ENCODE measurements at regions not wholly inside any gene's neighbourhood (a gene's known extent, or its start where the extent isn't known, plus 50 kb on each side); places are given as distances from the start of the nearest gene placed in this dataset.

- H3K4me1 ChIP-seq (ENCODE audit: control insufficient read depth, insufficient read depth, low read length): no peaks in the 10 kb centered on the region
- no peaks in the 10 kb centered on the region for H3K79me1 ChIP-seq (ENCODE audit: low read depth in 1 of 2, low read length in 2 of 2)
- no peak overlapping the region for H2BK120ac ChIP-seq (ENCODE audit: low read depth, low read length)
- in situ Hi-C loops (cut with MboI; ENCODE audit: low sequenced_read_pairs): no loop called here
- no peak overlapping the region for H2BK5ac ChIP-seq (ENCODE audit: low read depth, low read length, poor library complexity, severe bottlenecking)
- H4K91ac ChIP-seq (ENCODE audit: insufficient read depth, low read depth, low read length): no peak overlapping the region
- no peak for ATAC-seq (ENCODE audit: low read depth)
- no peaks in the 10 kb centered on the region for H3K9me1 ChIP-seq (ENCODE audit: insufficient read depth, low read length)
- no peaks in the 10 kb centered on the region for H4K20me1 ChIP-seq (ENCODE audit: insufficient read depth, low read length)
- no peak overlapping the region for H3K56ac ChIP-seq (ENCODE audit: extremely low read depth, insufficient read depth, low read length)
- H3K27ac ChIP-seq (ENCODE audit: insufficient read depth, low read length): no peak overlapping the region
- H3K9me3 ChIP-seq (ENCODE audit: control insufficient read depth, insufficient read depth, low read length): peaks cover 10% of the 10 kb centered on the region
- H3K23ac ChIP-seq (ENCODE audit: low read depth, low read length): no peak overlapping the region
- no peak overlapping the region for H3K4ac ChIP-seq (ENCODE audit: low read depth, low read length)
- no peak overlapping the region for H4K8ac ChIP-seq (ENCODE audit: low read depth in 2 of 2, low read length in 2 of 2)
- H2AFZ ChIP-seq (replicated peaks; ENCODE audit: low read length, poor library complexity): no peak overlapping the region
- TF ChIP-seq USF2 (IDR thresholded peaks at IDR 0.05; ENCODE audit: low read depth, low read length): no peak
- TF ChIP-seq SMC3 (IDR thresholded peaks at IDR 0.05; ENCODE audit: low read depth, low read length): no peak
- TF ChIP-seq CHD1 (IDR thresholded peaks at IDR 0.05; ENCODE audit: low read depth, low read length): no peak
- TF ChIP-seq NFE2L2 (IDR thresholded peaks at IDR 0.05; ENCODE audit: low read depth, low read length): no peak
- no peak for TF ChIP-seq CEBPB (IDR thresholded peaks at IDR 0.05; ENCODE audit: low read depth, low read length)
- TF ChIP-seq FOS (IDR thresholded peaks at IDR 0.05; ENCODE audit: low read depth, low read length): no peak
- no peak overlapping the region for H2AK5ac ChIP-seq (ENCODE audit: low read depth, low read length)
- H3K4me2 ChIP-seq (ENCODE audit: low read depth, low read length): no peak overlapping the region
- no TSS peak for BruUV-seq (replicated peaks)
- dilution Hi-C loops (cut with HindIII; ENCODE audit: low sequenced_read_pairs, unreplicated experiment): no loop called here
- H3K9ac ChIP-seq (ENCODE audit: low read depth, low read length): no peak overlapping the region
- intact Hi-C loops (cut with micrococcal nuclease): no loop called here
- ChIA-PET CTCF (no interaction called here), POLR2A (ENCODE audit: unreplicated experiment) (no interaction called here)
- no peak overlapping the region for H3K18ac ChIP-seq (ENCODE audit: low read depth, low read length)
- no peak overlapping the region for H2BK20ac ChIP-seq (ENCODE audit: low read depth, low read length)
- no peak overlapping the region for H2AK9ac ChIP-seq (replicated peaks; ENCODE audit: low read depth, low read length, poor library complexity)
- no peaks in the 10 kb centered on the region for H3K36me3 ChIP-seq (ENCODE audit: control insufficient read depth, insufficient read depth, low read length)
- no peak overlapping the region for H3K4me3 ChIP-seq (ENCODE audit: insufficient read depth, low read depth, low read length)
- H3K27me3 ChIP-seq (ENCODE audit: control insufficient read depth, insufficient read depth, low read length): no peaks in the 10 kb centered on the region
- no peak overlapping the region for H3K14ac ChIP-seq (replicated peaks; ENCODE audit: low read depth, low read length)
- DNase-seq: no peak
- no peak overlapping the region for H2BK15ac ChIP-seq (ENCODE audit: low read depth, low read length)
- no peak overlapping the region for H4K5ac ChIP-seq (ENCODE audit: low read depth, low read length)
Measured at GRCh38 chr3:7982126-7982525, 519.5 kb upstream of the LMCD1 start.

All from IMR-90 (cell line).